ENCODE measurements at regions not wholly inside any gene's neighbourhood (a gene's known extent, or its start where the extent isn't known, plus 50 kb on each side); places are given as distances from the start of the nearest gene placed in this dataset.

DNA sequence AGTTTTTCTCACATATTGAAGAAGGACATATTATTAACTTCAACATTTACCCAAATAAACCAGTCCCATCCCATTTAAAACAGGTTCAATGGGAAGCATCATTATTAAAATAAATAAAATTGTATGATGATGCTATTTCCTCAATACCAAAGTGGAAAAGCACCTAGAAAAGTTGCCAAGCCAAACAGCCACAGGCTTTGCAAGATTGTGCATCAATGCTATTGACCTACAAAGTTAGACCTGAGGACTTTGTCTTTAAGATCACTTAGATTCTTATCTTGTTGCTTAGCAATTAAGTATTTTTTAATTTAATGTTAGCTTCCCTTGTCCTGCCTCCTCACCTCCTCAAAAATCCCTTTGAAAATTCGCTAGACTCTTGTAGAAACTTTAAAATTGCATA lies 132.1 kb downstream of the SAMD5 start:
- Histone ChIP-seq H3K36me3 (ENCODE audit: control insufficient read depth, insufficient read depth, low read length) (no peaks in the 10 kb centered on the region), H3K79me1 (ENCODE audit: low read depth in 1 of 2, low read length in 2 of 2) (no peaks in the 10 kb centered on the region), H3K4ac (ENCODE audit: low read depth, low read length) (no peak overlapping the region), H3K4me1 (ENCODE audit: control insufficient read depth, insufficient read depth, low read length) (peaks cover 5% of the 10 kb centered on the region), H2AFZ (replicated peaks; ENCODE audit: low read length, poor library complexity) (no peak overlapping the region), H2AK9ac (replicated peaks; ENCODE audit: low read depth, low read length, poor library complexity) (no peak overlapping the region), H2AK5ac (ENCODE audit: low read depth, low read length) (no peak overlapping the region), H3K9me1 (ENCODE audit: insufficient read depth, low read length) (peaks cover 5% of the 10 kb centered on the region), H2BK120ac (ENCODE audit: low read depth, low read length) (no peak overlapping the region), H2BK5ac (ENCODE audit: low read depth, low read length, poor library complexity, severe bottlenecking) (no peak overlapping the region), H3K27ac (ENCODE audit: insufficient read depth, low read length) (no peak overlapping the region), H3K18ac (ENCODE audit: low read depth, low read length) (no peak overlapping the region), H3K27me3 (ENCODE audit: control insufficient read depth, insufficient read depth, low read length) (no peaks in the 10 kb centered on the region), H3K4me2 (ENCODE audit: low read depth, low read length) (no peak overlapping the region), H2BK15ac (ENCODE audit: low read depth, low read length) (no peak overlapping the region), H4K91ac (ENCODE audit: insufficient read depth, low read depth, low read length) (no peak overlapping the region), H3K14ac (replicated peaks; ENCODE audit: low read depth, low read length) (no peak overlapping the region), H3K4me3 (ENCODE audit: insufficient read depth, low read depth, low read length) (no peak overlapping the region), H4K8ac (ENCODE audit: low read depth in 2 of 2, low read length in 2 of 2) (no peak overlapping the region), H3K56ac (ENCODE audit: extremely low read depth, insufficient read depth, low read length) (no peak overlapping the region), H4K5ac (ENCODE audit: low read depth, low read length) (no peak overlapping the region), H3K23ac (ENCODE audit: low read depth, low read length) (no peak overlapping the region), H4K20me1 (ENCODE audit: insufficient read depth, low read length) (no peaks in the 10 kb centered on the region), H2BK20ac (ENCODE audit: low read depth, low read length) (no peak overlapping the region; the same call in 1 of the 2 replicates), H3K9me3 (ENCODE audit: control insufficient read depth, insufficient read depth, low read length) (no peaks in the 10 kb centered on the region), H3K9ac (ENCODE audit: low read depth, low read length) (no peak overlapping the region)
- CTCF ChIA-PET = no interaction called here
- DNase-seq (peak; percentile 26), ATAC-seq (ENCODE audit: low read depth) (no peak)
- POLR2A ChIA-PET (ENCODE audit: unreplicated experiment) = no interaction called here
- in situ Hi-C loops (cut with MboI; ENCODE audit: low sequenced_read_pairs) = no loop called here
- WGBS, 2 experiments (ENCODE audit: extremely low coverage in 2 of 2, insufficient read length in 1 of 2) = no CpG with 5 or more reads among the region's 1 CpG
- dilution Hi-C loops (cut with HindIII; ENCODE audit: low sequenced_read_pairs, unreplicated experiment) = no loop called here
- TF ChIP-seq RFX5 (IDR thresholded peaks at IDR 0.05; ENCODE audit: low read depth, low read length) = no peak
- TF ChIP-seq CHD1 (IDR thresholded peaks at IDR 0.05; ENCODE audit: low read depth, low read length) = no peak
- TF ChIP-seq NFE2L2 (IDR thresholded peaks at IDR 0.05; ENCODE audit: low read depth, low read length) = no peak
- TF ChIP-seq CEBPB (IDR thresholded peaks at IDR 0.05; ENCODE audit: low read depth, low read length) = no peak
- TF ChIP-seq FOS (IDR thresholded peaks at IDR 0.05; ENCODE audit: low read depth, low read length) = no peak
- no peak for TF ChIP-seq MXI1 (IDR thresholded peaks at IDR 0.05; ENCODE audit: borderline replicate concordance, low read depth, low read length)
- TF ChIP-seq SMC3 (IDR thresholded peaks at IDR 0.05; ENCODE audit: low read depth, low read length) = no peak
- TF ChIP-seq, protein P1, sequence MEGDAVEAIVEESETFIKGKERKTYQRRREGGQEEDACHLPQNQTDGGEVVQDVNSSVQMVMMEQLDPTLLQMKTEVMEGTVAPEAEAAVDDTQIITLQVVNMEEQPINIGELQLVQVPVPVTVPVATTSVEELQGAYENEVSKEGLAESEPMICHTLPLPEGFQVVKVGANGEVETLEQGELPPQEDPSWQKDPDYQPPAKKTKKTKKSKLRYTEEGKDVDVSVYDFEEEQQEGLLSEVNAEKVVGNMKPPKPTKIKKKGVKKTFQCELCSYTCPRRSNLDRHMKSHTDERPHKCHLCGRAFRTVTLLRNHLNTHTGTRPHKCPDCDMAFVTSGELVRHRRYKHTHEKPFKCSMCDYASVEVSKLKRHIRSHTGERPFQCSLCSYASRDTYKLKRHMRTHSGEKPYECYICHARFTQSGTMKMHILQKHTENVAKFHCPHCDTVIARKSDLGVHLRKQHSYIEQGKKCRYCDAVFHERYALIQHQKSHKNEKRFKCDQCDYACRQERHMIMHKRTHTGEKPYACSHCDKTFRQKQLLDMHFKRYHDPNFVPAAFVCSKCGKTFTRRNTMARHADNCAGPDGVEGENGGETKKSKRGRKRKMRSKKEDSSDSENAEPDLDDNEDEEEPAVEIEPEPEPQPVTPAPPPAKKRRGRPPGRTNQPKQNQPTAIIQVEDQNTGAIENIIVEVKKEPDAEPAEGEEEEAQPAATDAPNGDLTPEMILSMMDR (conservative IDR thresholded peaks at IDR 0.05; ENCODE audit: low read depth, low read length) = no peak
- TF ChIP-seq MAFK (IDR thresholded peaks at IDR 0.05; ENCODE audit: low read depth, low read length) = no peak
- no peak for TF ChIP-seq RCOR1 (IDR thresholded peaks at IDR 0.05; ENCODE audit: insufficient replicate concordance, low read length)
- TF ChIP-seq, protein P2, sequence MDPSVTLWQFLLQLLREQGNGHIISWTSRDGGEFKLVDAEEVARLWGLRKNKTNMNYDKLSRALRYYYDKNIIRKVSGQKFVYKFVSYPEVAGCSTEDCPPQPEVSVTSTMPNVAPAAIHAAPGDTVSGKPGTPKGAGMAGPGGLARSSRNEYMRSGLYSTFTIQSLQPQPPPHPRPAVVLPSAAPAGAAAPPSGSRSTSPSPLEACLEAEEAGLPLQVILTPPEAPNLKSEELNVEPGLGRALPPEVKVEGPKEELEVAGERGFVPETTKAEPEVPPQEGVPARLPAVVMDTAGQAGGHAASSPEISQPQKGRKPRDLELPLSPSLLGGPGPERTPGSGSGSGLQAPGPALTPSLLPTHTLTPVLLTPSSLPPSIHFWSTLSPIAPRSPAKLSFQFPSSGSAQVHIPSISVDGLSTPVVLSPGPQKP (IDR thresholded peaks at IDR 0.05; ENCODE audit: borderline replicate concordance, low read depth, low read length) = no peak
- no peak for TF ChIP-seq MAZ (IDR thresholded peaks at IDR 0.05; ENCODE audit: borderline replicate concordance, low read depth, low read length)
- TF ChIP-seq, protein P3, sequence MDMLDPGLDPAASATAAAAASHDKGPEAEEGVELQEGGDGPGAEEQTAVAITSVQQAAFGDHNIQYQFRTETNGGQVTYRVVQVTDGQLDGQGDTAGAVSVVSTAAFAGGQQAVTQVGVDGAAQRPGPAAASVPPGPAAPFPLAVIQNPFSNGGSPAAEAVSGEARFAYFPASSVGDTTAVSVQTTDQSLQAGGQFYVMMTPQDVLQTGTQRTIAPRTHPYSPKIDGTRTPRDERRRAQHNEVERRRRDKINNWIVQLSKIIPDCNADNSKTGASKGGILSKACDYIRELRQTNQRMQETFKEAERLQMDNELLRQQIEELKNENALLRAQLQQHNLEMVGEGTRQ (IDR thresholded peaks at IDR 0.05; ENCODE audit: low read depth, low read length) = no peak
- no peak for TF ChIP-seq RAD21 (IDR thresholded peaks at IDR 0.05; ENCODE audit: low read length)
- TF ChIP-seq POLR2A (IDR thresholded peaks at IDR 0.05; ENCODE audit: low read depth, low read length) = no peak
- no peak for TF ChIP-seq BHLHE40 (IDR thresholded peaks at IDR 0.05; ENCODE audit: low read depth, low read length)
- BruUV-seq (replicated peaks) = no TSS peak
- intact Hi-C loops (cut with micrococcal nuclease) = no loop called here

All from IMR-90 (cell line).